ENCODE measurements at regions not wholly inside any gene's neighbourhood (a gene's known extent, or its start where the extent isn't known, plus 50 kb on each side); places are given as distances from the start of the nearest gene placed in this dataset.

DNA sequence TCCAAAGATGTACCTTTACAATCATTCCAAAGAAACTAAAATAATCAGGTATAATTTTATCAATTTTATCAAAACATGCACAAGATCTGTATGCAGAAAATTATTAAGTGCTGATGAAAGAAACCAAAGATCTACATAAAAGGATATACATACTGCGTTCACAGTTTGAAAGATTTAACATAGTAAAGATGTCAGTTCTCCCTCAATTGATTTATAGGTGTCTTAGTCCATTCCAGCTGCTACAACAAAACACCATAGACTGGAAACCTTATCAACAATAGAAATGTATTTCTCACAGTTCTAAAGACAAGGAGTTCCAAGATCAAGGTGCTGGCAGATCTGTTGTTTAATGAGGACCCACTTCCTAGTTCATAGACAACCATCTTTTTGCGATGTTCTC is 189.0 kb upstream of the CCDC54 start:
- no peak for TF ChIP-seq EP300 (IDR thresholded peaks at IDR 0.05; ENCODE audit: low read depth)
- no peak for TF ChIP-seq POLR2A (IDR thresholded peaks at IDR 0.05)
- no peak for TF ChIP-seq POLR2AphosphoS5 (IDR thresholded peaks at IDR 0.05)
- TF ChIP-seq, protein P1, sequence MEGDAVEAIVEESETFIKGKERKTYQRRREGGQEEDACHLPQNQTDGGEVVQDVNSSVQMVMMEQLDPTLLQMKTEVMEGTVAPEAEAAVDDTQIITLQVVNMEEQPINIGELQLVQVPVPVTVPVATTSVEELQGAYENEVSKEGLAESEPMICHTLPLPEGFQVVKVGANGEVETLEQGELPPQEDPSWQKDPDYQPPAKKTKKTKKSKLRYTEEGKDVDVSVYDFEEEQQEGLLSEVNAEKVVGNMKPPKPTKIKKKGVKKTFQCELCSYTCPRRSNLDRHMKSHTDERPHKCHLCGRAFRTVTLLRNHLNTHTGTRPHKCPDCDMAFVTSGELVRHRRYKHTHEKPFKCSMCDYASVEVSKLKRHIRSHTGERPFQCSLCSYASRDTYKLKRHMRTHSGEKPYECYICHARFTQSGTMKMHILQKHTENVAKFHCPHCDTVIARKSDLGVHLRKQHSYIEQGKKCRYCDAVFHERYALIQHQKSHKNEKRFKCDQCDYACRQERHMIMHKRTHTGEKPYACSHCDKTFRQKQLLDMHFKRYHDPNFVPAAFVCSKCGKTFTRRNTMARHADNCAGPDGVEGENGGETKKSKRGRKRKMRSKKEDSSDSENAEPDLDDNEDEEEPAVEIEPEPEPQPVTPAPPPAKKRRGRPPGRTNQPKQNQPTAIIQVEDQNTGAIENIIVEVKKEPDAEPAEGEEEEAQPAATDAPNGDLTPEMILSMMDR (IDR thresholded peaks at IDR 0.05) = no peak
- Histone ChIP-seq H3K27ac (no peak overlapping the region), H3K27me3 (no peaks in the 10 kb centered on the region), H3K9me3 (no peaks in the 10 kb centered on the region), H3K4me3 (no peak overlapping the region), H3K36me3 (no peaks in the 10 kb centered on the region), H3K4me1 (no peaks in the 10 kb centered on the region)
- no peak for DNase-seq
- WGBS, 2 donors (ENCODE audit: low coverage in 1 of 2) = 56 to 61% methylated on average over 2 of the region's 2 CpGs
- intact Hi-C loops (cut with DNase I; ENCODE audit: low total_unique reads) (no loop called here), in situ Hi-C loops (cut with MboI; ENCODE audit: low pct_ligation_motif_present in 1 of 4, low pct_unique_long_range_greater_than_20kb in 1 of 4, low sequenced_read_pairs in 3 of 4) (no loop called here)

DNA sequence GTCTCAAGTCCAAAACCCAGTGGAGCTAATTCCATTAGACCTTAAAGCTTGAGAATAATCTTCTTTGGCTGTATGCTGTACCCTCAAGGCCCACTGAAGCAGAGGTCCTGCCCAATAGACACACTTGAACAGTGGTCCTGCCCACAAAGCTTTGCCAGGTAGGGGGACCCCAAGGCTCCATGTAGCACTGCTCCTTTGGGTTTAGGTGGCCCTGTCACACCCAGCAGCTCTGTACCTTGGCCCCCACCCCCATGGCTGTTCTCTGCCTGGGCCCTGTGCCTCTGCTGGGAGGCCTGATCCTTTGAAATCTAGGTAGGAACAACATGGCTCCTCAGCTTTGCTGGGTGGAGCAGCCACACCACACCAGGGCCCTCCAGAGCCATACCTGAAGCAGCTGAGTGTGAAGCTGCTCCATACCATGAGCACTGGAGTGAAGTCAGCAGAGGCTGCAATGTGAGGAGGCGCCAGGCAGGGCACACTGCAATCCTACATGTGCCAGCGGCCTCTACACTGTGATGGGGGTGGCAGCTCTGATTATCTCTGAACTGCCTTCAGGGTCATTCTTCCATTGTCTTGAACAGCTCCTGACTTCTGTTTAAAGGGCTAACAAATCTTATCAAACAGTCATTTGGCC is 188.0 kb upstream of the CCDC54 start:
- Histone ChIP-seq H3K4me3 (no peak overlapping the region), H3K36me3 (no peaks in the 10 kb centered on the region), H3K9me3 (no peaks in the 10 kb centered on the region), H3K4me1 (no peaks in the 10 kb centered on the region), H3K27ac (no peak overlapping the region), H3K27me3 (no peaks in the 10 kb centered on the region)
- in situ Hi-C loops (cut with MboI; ENCODE audit: low pct_ligation_motif_present in 1 of 4, low pct_unique_long_range_greater_than_20kb in 1 of 4, low sequenced_read_pairs in 3 of 4) = no loop called here
- no peak for DNase-seq
- no peak for TF ChIP-seq EP300 (IDR thresholded peaks at IDR 0.05; ENCODE audit: low read depth)
- TF ChIP-seq, protein P1 (IDR thresholded peaks at IDR 0.05) = no peak
- no peak for TF ChIP-seq POLR2AphosphoS5 (IDR thresholded peaks at IDR 0.05)
- no peak for TF ChIP-seq POLR2A (IDR thresholded peaks at IDR 0.05)
- WGBS, 2 donors (ENCODE audit: low coverage in 1 of 2) = 71% methylated on average over 1 of the region's 2 CpGs; no CpG with 5 or more reads in 1 of the 2 donors
- intact Hi-C loops (cut with DNase I; ENCODE audit: low total_unique reads) = no loop called here

DNA sequence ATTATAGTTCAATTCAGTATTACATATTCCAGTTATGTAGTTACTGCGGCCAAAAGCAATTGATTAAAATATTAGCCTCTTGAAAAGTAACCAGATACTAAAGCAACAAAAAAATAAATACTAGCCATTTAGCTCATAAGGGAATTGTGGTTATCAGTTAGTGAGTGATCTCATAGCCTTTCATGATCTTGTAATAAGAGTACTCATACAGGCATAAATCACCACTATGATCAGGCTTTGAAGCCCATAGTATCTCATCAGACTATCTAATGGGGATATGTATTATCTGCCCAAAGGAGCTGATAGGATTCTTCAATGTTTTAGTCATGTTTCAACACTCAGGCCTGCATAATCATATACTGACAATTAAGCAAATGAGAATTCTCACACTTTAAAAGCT is 184.1 kb upstream of the CCDC54 start:
- Histone ChIP-seq H3K9me3 (no peaks in the 10 kb centered on the region), H3K4me1 (no peaks in the 10 kb centered on the region), H3K36me3 (no peaks in the 10 kb centered on the region), H3K27ac (no peak overlapping the region), H3K4me3 (no peak overlapping the region), H3K27me3 (no peaks in the 10 kb centered on the region)
- intact Hi-C loops (cut with DNase I; ENCODE audit: low total_unique reads) (no loop called here), in situ Hi-C loops (cut with MboI; ENCODE audit: low pct_ligation_motif_present in 1 of 4, low pct_unique_long_range_greater_than_20kb in 1 of 4, low sequenced_read_pairs in 3 of 4) (no loop called here)
- TF ChIP-seq POLR2A (IDR thresholded peaks at IDR 0.05) (no peak), EP300 (IDR thresholded peaks at IDR 0.05; ENCODE audit: low read depth) (no peak), POLR2AphosphoS5 (IDR thresholded peaks at IDR 0.05) (no peak)
- TF ChIP-seq, protein P1 (IDR thresholded peaks at IDR 0.05) = no peak
- DNase-seq = no peak
- WGBS, 2 donors (ENCODE audit: low coverage in 1 of 2) = 79 to 94% methylated on average over 1 of the region's 1 CpG

DNA sequence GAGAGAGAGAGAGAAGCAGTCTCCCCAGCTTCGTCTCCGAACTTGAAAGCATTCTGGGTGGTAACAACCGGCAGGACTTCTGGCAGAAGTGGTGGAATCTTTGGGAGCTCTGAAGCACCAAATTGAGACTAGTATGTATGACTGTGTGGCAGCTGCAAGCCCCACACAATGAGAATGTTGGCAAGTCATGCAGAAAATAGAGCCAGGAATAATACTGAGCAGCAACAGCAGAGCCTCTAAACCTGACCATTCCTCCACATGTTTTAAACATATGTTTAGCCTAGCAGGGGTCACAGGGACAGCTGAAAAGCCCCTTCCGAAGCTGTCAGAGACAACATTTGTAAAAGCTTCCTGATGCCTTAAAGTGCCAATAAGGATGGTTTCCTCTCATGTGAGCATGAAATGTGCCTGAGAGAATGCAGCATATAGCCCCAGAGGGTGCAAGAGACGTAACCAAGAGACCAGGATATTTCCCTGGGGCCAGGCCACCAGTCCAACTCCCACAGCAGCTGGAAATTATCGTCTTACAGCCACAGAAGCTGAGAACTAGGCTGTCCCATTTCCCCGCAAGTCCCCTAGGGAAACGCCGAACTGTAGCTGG is 178.6 kb upstream of the CCDC54 start:
- intact Hi-C loops (cut with DNase I; ENCODE audit: low total_unique reads) = no loop called here
- in situ Hi-C loops (cut with MboI; ENCODE audit: low pct_ligation_motif_present in 1 of 4, low pct_unique_long_range_greater_than_20kb in 1 of 4, low sequenced_read_pairs in 3 of 4) = no loop called here
- no peak for DNase-seq
- Histone ChIP-seq H3K4me3 (no peak overlapping the region), H3K27ac (peak overlapping the region in 3 of 4 donors; percentile 3 to 52 (median 41)), H3K36me3 (no peaks in the 10 kb centered on the region), H3K27me3 (no peaks in the 10 kb centered on the region), H3K9me3 (no peaks in the 10 kb centered on the region), H3K4me1 (peaks cover 0 to 4% (median 0%) of the 10 kb centered on the region in 4 donors)
- no peak for TF ChIP-seq POLR2AphosphoS5 (IDR thresholded peaks at IDR 0.05)
- TF ChIP-seq EP300 (IDR thresholded peaks at IDR 0.05; ENCODE audit: low read depth) = no peak
- TF ChIP-seq, protein P1 (IDR thresholded peaks at IDR 0.05) = no peak
- no peak for TF ChIP-seq POLR2A (IDR thresholded peaks at IDR 0.05)
- 66% methylated on average over 9 of the region's 9 CpGs; no CpG with 5 or more reads in 1 of the 2 donors for WGBS, 2 donors (ENCODE audit: low coverage in 1 of 2)

Measured in transverse colon (tissue), 4 donors.